ENCODE measurements at regions not wholly inside any gene's neighbourhood (a gene's known extent, or its start where the extent isn't known, plus 50 kb on each side); places are given as distances from the start of the nearest gene placed in this dataset.
A peak's percentile ranks its signal among the peaks of the same experiment; 100 is the strongest.

- DNase-seq (ENCODE audit: low read depth), result no peak
Measured at GRCh38 chr2:21253311-21254027, 129.7 kb downstream of the TDRD15 start.

DNA sequence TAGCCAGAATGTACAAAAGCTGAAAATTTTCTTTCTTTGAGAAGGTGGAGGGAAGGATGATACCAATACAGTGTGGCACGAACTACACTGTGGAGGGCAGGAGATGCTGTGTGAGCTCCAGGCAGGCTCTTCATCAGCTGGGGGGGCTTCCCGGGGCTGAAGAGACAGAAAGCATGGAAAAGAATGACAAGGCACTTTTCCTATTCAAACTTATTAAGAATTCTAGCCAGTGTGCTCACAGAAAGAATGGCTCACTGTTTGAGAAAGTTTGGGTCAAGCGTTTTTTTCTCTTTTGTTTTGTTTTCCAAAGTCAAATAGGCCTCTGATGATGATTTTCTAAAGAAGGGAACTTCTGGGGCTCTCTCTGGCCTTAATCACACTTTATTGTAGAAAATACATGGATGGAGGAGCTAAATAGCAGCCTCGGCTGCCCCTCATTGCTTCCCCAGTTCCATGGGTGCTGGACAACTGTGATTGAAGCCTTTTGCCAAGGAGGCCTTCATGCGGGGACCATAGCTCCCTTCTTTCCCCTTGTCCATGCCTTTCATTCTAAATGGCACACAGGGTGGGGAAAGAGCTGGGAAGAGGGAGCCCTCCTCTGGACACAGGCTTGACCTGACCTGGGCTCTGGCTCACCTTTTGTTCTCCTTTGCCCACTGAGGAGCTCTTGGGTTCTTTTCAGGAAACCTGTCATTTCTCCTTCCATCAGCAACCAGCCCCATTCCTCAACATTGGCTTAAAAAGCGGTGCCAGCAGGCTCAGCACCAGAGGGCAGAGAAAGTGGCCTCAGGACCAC, 130.6 kb downstream of the TDRD15 start:
- DNase-seq (ENCODE audit: low read depth), result no peak

DNA sequence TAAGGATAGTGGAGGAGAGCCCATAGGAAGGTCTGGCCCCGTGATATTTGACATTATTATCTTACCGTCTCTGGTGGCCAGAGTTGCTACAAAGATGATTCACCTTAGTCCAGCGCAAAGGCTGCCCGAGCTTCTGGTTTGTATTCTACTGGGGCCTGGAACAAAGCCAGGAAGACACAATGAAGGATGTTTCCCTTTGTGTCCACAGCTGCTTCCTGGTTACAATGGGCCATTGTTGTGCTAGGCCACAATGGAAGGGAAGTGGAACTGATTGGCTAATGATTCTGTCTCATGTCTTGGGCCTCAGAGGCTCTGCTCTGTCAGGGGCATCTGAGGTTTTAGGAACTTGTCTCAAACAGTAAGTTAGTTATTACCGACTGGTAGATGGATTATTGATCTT, 132.2 kb downstream of the TDRD15 start:
- peak; percentile 28 for DNase-seq (ENCODE audit: low read depth)

GRCh38 chr2:21257621-21258020, 133.9 kb downstream of the TDRD15 start:
- DNase-seq (ENCODE audit: low read depth), result peak; percentile 6

DNA sequence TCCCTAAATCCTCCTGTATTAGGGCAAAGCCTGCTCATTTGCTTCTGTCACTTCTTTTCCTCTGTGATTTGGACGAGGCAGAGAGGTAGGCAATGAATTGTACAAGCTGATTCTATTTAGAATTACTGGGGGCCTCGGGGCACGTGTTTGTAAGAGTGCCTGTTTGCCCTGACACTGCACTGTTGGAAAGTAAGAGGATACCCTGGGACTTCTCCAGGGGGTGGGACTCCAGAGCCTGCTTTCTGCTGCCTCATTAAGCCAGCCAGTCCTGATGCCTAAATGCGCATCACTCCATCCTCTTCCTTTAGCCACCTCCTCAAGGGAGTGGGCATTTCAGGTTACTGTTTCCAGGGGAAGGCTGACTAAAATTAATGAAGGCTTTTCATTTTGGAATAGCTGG, 134.3 kb downstream of the TDRD15 start:
- no peak for DNase-seq (ENCODE audit: low read depth)

DNA sequence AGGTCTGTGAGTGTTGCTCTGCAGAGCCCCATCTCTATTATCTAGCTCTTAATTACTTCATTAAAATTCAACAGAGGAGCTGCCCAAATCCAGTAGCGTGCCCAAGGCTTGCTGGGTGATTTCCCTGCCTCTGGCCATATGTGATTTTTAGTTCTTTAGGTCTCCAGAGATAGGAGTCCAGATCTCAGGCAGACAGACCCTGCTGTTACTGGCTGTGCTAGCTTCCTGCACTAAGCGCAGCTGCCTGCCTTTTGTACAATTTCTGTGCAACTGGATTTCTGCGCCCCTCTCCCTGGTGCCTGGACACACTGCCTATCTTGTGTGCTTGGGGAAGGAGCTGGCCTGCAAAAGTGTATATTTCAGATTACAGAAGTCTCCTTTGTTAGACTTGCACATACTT, 136.5 kb downstream of the TDRD15 start:
- no peak for DNase-seq (ENCODE audit: low read depth)

- DNase-seq (ENCODE audit: low read depth), result no peak
Measured at GRCh38 chr2:21261591-21261990, 137.8 kb downstream of the TDRD15 start.

DNA sequence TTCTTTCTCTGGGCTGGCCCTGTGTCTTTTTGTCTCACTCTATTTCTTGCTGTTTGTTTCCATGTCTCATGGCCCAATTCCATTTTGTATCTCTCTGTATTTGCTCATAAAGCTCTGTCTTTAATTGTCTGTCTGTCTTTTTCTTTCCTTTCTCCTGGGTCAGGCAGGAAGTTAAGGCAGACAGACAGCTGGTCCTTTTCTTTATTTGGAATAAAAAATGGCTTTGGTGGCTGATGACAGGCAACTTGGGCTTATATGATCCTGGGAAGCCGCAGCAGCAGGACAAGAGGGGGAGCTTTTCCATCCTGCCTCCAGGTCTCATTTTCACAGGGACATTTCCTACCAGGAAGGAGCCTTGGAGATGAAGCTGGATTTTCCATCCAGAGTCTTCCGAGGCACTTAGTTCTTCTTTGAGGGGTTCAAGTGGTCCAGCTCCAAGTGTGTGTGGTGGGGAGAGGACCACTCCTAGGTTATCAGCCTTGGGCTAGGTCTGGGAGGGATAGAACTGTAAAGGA, 138.7 kb downstream of the TDRD15 start:
- no peak for DNase-seq (ENCODE audit: low read depth)

DNA sequence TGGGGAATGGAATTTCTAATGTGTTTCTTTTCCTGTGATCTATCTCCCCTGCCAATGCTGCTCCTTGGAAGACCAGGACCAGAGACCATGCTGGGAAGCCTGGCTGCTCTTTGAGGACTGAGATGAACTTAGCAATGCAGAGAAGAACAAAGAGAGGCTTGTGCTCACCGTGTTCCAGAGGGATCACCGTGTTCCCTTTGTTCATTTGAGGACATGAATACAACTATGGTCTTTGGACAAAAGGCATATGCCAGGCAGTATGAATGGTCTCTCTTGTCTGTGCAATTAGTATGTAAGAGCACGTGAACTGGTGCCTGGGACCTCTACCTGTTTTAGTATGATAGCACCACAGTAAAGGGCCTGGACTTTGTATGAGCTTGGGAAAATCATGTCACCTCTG, 139.9 kb downstream of the TDRD15 start:
- no peak for DNase-seq (ENCODE audit: low read depth)

- DNase-seq (ENCODE audit: low read depth), result no peak
Measured at GRCh38 chr2:21265752-21266151, 142.0 kb downstream of the TDRD15 start.

DNA sequence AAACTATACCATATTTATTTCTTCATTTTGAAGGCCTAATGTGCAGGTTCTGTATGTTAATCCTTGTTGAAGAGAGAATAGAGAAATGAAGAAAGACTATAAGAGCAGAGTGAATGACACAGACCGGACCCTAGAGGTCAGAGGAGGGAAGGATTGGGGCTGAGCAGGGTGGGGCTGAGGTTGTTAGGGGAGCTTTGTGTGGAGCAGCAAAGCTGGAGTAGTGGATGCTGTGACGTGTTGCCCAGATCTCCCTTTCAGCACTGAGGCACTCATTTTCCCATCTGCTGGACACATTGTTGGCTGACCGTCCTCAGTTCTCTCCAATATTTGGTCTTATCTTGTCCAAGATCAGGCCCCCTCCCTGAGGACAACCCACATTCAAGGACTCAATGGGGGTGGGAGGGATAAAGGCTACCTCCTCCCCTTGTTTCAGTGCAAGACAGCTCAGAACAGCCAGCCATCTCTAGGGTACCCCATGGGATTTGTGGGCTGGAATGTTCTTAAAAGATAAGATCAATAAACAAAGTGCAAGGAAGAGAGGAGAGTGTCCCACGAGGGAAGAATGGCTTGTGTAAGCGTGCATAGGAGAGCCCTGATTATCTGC, 143.6 kb downstream of the TDRD15 start:
- DNase-seq (ENCODE audit: low read depth), result no peak

- DNase-seq (ENCODE audit: low read depth), result no peak
Measured at GRCh38 chr2:21268197-21268877, 144.6 kb downstream of the TDRD15 start.

DNA sequence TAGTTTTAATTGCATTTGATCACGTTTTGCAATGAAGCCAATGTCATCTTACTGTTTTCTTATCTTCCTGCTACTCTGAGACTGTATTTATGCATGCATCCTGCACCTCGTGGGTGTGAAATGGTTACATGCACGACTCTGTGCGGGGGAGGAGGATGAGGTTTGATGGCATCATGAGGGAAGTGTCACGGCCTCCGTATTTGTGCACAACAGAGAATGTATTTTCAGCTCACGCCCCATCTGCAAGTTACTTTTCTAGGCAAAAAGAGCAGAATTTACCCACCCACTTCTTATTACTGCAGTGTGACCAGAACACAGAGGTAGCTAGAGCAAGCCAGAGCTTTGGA, 145.1 kb downstream of the TDRD15 start:
- no peak for DNase-seq (ENCODE audit: low read depth)

DNA sequence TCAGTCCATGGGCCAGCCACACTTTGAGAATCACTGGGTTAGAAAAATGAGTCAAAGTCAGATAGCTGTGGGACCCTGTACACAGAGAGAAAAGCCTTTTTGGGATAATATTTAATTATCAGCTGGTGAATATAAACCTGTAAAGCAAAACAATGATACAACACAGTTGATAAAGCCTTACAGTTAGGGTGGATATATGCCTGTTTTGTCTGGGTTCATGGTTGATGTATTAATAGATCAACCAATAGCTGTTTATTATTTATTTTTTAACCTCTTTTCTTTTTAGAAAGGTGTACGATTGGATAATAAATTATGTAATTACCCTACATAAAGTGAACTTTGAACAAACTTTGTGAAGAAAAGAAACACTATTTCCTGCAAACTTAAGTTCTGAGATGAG, 145.6 kb downstream of the TDRD15 start:
- no peak for DNase-seq (ENCODE audit: low read depth)

GRCh38 chr2:21270083-21270491, 146.3 kb downstream of the TDRD15 start:
- no peak for DNase-seq (ENCODE audit: low read depth)

- no peak for DNase-seq (ENCODE audit: low read depth)
Measured at GRCh38 chr2:21270708-21271122, 146.9 kb downstream of the TDRD15 start.

DNA sequence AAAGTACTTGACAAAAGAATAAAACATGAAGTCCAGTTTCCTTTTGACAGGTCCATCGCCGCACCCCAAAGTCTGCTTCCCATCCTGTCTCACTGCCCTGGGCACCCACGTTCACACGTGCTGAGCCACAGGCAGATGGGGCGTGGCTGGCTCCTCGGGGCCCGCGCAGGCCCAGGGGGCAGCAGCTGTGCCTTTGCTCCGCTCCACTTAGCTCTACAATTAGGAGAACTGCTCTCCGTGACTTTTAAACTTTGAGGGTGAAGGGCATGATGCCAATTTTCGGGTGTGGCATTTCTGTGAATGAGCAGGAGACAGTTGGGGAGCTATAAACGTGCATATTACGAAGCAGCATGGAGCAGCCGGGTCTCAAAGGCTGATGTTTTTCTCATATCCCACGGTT, 152.4 kb downstream of the TDRD15 start:
- DNase-seq (ENCODE audit: low read depth), result no peak

DNA sequence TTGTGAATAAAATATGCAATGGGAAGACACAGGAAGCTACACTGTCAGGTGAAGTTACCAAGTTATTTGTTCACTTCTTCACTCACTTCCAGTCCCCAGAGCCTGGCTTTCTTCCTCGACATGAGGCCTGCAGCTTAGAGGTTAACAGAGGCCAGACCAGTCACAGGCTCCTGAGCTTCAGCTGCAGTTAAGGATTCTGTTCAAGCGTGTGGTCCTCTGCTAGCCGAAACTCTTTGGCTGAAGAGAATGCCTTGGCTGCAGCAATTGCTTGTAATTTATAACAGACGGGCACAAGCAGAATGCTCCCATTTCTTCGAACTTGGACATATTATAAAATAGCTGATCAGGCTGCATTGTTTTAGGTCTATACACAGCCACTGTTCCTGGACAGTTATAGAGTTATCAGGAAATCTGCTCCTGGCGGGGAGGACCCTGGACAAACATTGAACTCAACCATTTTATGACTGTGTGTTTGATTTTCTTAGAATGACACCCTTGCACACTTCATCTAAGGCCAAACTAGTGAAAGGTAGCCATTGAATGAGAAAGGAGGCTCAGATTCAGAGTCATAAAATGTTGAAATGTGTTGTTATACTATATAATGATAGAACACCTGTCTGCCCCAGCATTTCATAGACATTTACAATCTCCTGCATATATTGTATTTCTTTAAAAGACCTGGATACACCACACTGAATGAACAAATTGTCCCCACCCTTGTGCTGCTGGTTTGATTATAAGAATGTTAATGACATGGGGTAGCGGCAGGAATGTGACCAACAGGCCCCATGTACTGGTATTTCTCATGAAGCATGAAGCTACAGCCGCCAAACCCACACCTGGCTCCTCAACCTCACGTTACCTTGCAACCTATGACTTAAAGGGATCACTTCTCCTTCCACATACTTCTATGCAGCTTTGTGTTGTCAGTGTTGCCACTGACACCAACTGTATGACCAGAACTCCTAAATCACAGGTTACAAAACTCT, 153.6 kb downstream of the TDRD15 start:
- no peak for DNase-seq (ENCODE audit: low read depth)

- no peak for DNase-seq (ENCODE audit: low read depth)
Measured at GRCh38 chr2:21279525-21279924, 155.8 kb downstream of the TDRD15 start.

- no peak for DNase-seq (ENCODE audit: low read depth)
Measured at GRCh38 chr2:21280793-21281192, 157.0 kb downstream of the TDRD15 start.

- DNase-seq (ENCODE audit: low read depth), result no peak
Measured at GRCh38 chr2:21281384-21281783, 157.6 kb downstream of the TDRD15 start.

Measured in non-pigmented ciliary epithelial cell (primary cell).